Urinary bladder (tissue), 3 donors: ENCODE measurements at regions not wholly inside any gene's neighbourhood (a gene's known extent, or its start where the extent isn't known, plus 50 kb on each side); places are given as distances from the start of the nearest gene placed in this dataset.

Source experiments
- DNase-seq: peaks from one replicate; pipeline ENCODE4 v3.0.0-alpha.2; 2015; ENCODE audit errors: extremely low spot score
- H3K27ac ChIP-seq: one replicate; pipeline ENCODE4 v1.5.1; 2013; ENCODE audit warnings: low read depth, mild to moderate bottlenecking, moderate library complexity
- H3K36me3 ChIP-seq: one replicate; pipeline ENCODE4 v1.6.1; 2013; ENCODE audit warnings: mild to moderate bottlenecking, moderate library complexity; ENCODE audit not compliant: insufficient read depth
- H3K4me1 ChIP-seq: one replicate; pipeline ENCODE4 v1.6.1; 2013; ENCODE audit warnings: mild to moderate bottlenecking, moderate library complexity; ENCODE audit not compliant: insufficient read depth
- H3K4me3 ChIP-seq: one replicate; pipeline ENCODE4 v1.5.1; 2013; ENCODE audit warnings: low read depth, low read length
- WGBS: extraction: QIAGEN DNeasy Blood & Tissue Kit; methylation state at CpG from one replicate; pipeline ENCODE4 v1.1.7; 2013; 5-methylcytosine and 5-hydroxymethylcytosine counted together
- donor health status: healthy with polysubstance abuse.
- donor health status: healthy.

- Histone ChIP-seq H3K36me3 (no peaks in the 10 kb centered on the region), H3K27ac (no peak overlapping the region), H3K4me3 (no peak overlapping the region), H3K4me1 (no peaks in the 10 kb centered on the region)
- 97% methylated on average over 12 of the region's 12 CpGs for WGBS
- no peak for DNase-seq
Observed at GRCh38 chr12:60387356-60387755, 791.5 kb downstream of the SLC16A7 start.

- no peak for DNase-seq
- 48% methylated on average over 3 of the region's 3 CpGs for WGBS
Observed at GRCh38 chr12:60391051-60391450, 795.2 kb downstream of the SLC16A7 start.

GRCh38 chr12:60391791-60392190, 796.0 kb downstream of the SLC16A7 start:
- Histone ChIP-seq H3K4me3 (no peak overlapping the region), H3K36me3 (no peaks in the 10 kb centered on the region), H3K27ac (no peak overlapping the region), H3K4me1 (no peaks in the 10 kb centered on the region)
- DNase-seq, result no peak

More at GRCh38 chr12:60391051-60391450, 795.2 kb downstream of the SLC16A7 start:
- no peaks in the 10 kb centered on the region for H3K36me3 ChIP-seq
- no peak overlapping the region for H3K27ac ChIP-seq
- no peaks in the 10 kb centered on the region for H3K4me1 ChIP-seq
- H3K4me3 ChIP-seq, result no peak overlapping the region

- Histone ChIP-seq H3K4me1 (no peaks in the 10 kb centered on the region), H3K36me3 (no peaks in the 10 kb centered on the region), H3K4me3 (no peak overlapping the region), H3K27ac (no peak overlapping the region)
- DNase-seq, result no peak
- 83% methylated on average over 5 of the region's 5 CpGs for WGBS
Observed at GRCh38 chr12:60393093-60393492, 797.3 kb downstream of the SLC16A7 start.

GRCh38 chr12:60394665-60395064, 798.8 kb downstream of the SLC16A7 start:
- H3K4me3 ChIP-seq, result no peak overlapping the region

GRCh38 chr12:60398547-60398946, 802.7 kb downstream of the SLC16A7 start:
- H3K4me3 ChIP-seq, result no peak overlapping the region
- WGBS, result 85% methylated on average over 1 of the region's 1 CpG
- no peak overlapping the region for H3K27ac ChIP-seq
- DNase-seq, result no peak
- H3K36me3 ChIP-seq, result no peaks in the 10 kb centered on the region
- H3K4me1 ChIP-seq, result no peaks in the 10 kb centered on the region

More at GRCh38 chr12:60394665-60395064, 798.8 kb downstream of the SLC16A7 start:
- Histone ChIP-seq H3K36me3 (no peaks in the 10 kb centered on the region), H3K27ac (no peak overlapping the region), H3K4me1 (no peaks in the 10 kb centered on the region)
- 91% methylated on average over 2 of the region's 2 CpGs for WGBS
- no peak for DNase-seq

- 96% methylated on average over 5 of the region's 5 CpGs for WGBS
- Histone ChIP-seq H3K4me3 (no peak overlapping the region), H3K27ac (no peak overlapping the region), H3K4me1 (no peaks in the 10 kb centered on the region), H3K36me3 (no peaks in the 10 kb centered on the region)
- no peak for DNase-seq
Observed at GRCh38 chr12:60399064-60399463, 803.2 kb downstream of the SLC16A7 start.

- no peak overlapping the region for H3K4me3 ChIP-seq
- DNase-seq, result no peak
- no peaks in the 10 kb centered on the region for H3K4me1 ChIP-seq
- H3K27ac ChIP-seq, result no peak overlapping the region
- WGBS, result 84% methylated on average over 3 of the region's 3 CpGs
- H3K36me3 ChIP-seq, result no peaks in the 10 kb centered on the region
Observed at GRCh38 chr12:60402996-60403395, 807.2 kb downstream of the SLC16A7 start.

GRCh38 chr12:60415351-60415750, 819.5 kb downstream of the SLC16A7 start:
- no peaks in the 10 kb centered on the region for H3K36me3 ChIP-seq
- WGBS, result 81% methylated on average over 1 of the region's 1 CpG
- no peak overlapping the region for H3K27ac ChIP-seq
- H3K4me3 ChIP-seq, result no peak overlapping the region
- no peaks in the 10 kb centered on the region for H3K4me1 ChIP-seq
- no peak for DNase-seq

- Histone ChIP-seq H3K4me1 (no peaks in the 10 kb centered on the region), H3K36me3 (no peaks in the 10 kb centered on the region), H3K27ac (no peak overlapping the region), H3K4me3 (no peak overlapping the region)
- DNase-seq, result no peak
- 42% methylated on average over 2 of the region's 2 CpGs for WGBS
Observed at GRCh38 chr12:60419986-60420385, 824.2 kb downstream of the SLC16A7 start.

- DNase-seq, result no peak
- Histone ChIP-seq H3K36me3 (no peaks in the 10 kb centered on the region), H3K4me3 (no peak overlapping the region), H3K4me1 (no peaks in the 10 kb centered on the region), H3K27ac (no peak overlapping the region)
- 97% methylated on average over 1 of the region's 1 CpG for WGBS
Observed at GRCh38 chr12:60421741-60422140, 825.9 kb downstream of the SLC16A7 start.

- Histone ChIP-seq H3K36me3 (no peaks in the 10 kb centered on the region), H3K4me3 (no peak overlapping the region), H3K4me1 (no peaks in the 10 kb centered on the region), H3K27ac (no peak overlapping the region)
- DNase-seq, result no peak
- 95% methylated on average over 1 of the region's 1 CpG for WGBS
Observed at GRCh38 chr12:60437297-60437696, 841.5 kb downstream of the SLC16A7 start.

GRCh38 chr12:60441577-60441976, 845.7 kb downstream of the SLC16A7 start:
- no peak overlapping the region for H3K27ac ChIP-seq
- H3K36me3 ChIP-seq, result no peaks in the 10 kb centered on the region
- WGBS, result 82% methylated on average over 4 of the region's 4 CpGs
- DNase-seq, result no peak
- H3K4me1 ChIP-seq, result no peaks in the 10 kb centered on the region
- no peak overlapping the region for H3K4me3 ChIP-seq

- Histone ChIP-seq H3K36me3 (no peaks in the 10 kb centered on the region), H3K27ac (no peak overlapping the region), H3K4me3 (no peak overlapping the region), H3K4me1 (no peaks in the 10 kb centered on the region)
- DNase-seq, result no peak
Observed at GRCh38 chr12:60451457-60451856, 855.6 kb downstream of the SLC16A7 start.

- no peaks in the 10 kb centered on the region for H3K36me3 ChIP-seq
- no peak overlapping the region for H3K4me3 ChIP-seq
- H3K4me1 ChIP-seq, result no peaks in the 10 kb centered on the region
- DNase-seq, result no peak
- H3K27ac ChIP-seq, result no peak overlapping the region
Observed at GRCh38 chr12:60465060-60465459, 869.2 kb downstream of the SLC16A7 start.
